ENCODE measurements at regions not wholly inside any gene's neighbourhood (a gene's known extent, or its start where the extent isn't known, plus 50 kb on each side); places are given as distances from the start of the nearest gene placed in this dataset.
"Not testable (repeated sequence)": the region's sequence is repeated elsewhere in the genome, so short reads cannot be mapped to it uniquely, and the experiment has no call there.

DNA sequence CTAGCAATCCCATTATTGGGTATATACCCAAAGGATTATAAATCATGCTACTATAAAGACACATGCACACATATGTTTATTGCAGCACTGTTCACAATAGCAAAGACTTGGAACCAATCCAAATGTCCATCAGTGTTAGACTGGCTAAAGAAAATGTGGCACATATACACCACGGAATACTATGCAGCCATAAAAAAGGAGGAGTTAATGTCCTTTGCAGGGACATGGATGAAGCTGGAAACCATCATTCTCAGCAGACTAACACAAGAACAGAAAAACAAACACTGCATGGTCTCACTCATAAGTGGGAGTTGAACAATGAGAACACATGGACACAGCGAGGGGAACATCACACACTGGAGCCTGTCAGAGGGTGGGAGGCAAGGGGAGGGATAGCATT is 113.4 kb upstream of the HEY2 start:
- H3K23me2 ChIP-seq (ENCODE audit: low read depth, low read length); H4K20me1 ChIP-seq (replicated peaks in 1 of 2; ENCODE audit: control insufficient read depth in 1 of 2, insufficient read depth in 2 of 2, low read length in 2 of 2); H3K23ac ChIP-seq (ENCODE audit: insufficient read length); H3K4me3 ChIP-seq (ENCODE audit: extremely low read depth in 1 of 4, insufficient read depth in 2 of 4, low read depth in 3 of 4, low read length in 4 of 4); H3K4me1 ChIP-seq (replicated peaks in 1 of 4; ENCODE audit: control insufficient read depth in 3 of 4, insufficient read depth in 4 of 4, low read length in 3 of 4); H3K36me3 ChIP-seq (ENCODE audit: control insufficient read depth in 2 of 4, insufficient read depth in 4 of 4, low read length in 3 of 4); FAIRE-seq; H3K18ac ChIP-seq (ENCODE audit: extremely low read depth, low read length); H2AFZ ChIP-seq (ENCODE audit: low read length); H3K9me3 ChIP-seq (ENCODE audit: insufficient read depth in 2 of 2, low read depth in 1 of 2, low read length in 1 of 2); H3K4ac ChIP-seq (replicated peaks; ENCODE audit: insufficient read length, low read depth, low read length); H4K8ac ChIP-seq (ENCODE audit: extremely low read depth, insufficient read depth, low read length); H3K14ac ChIP-seq (ENCODE audit: insufficient read length); H3K27me3 ChIP-seq (replicated peaks in 1 of 4; ENCODE audit: control insufficient read depth in 3 of 4, extremely low read depth in 1 of 4, insufficient read depth in 3 of 4, low read length in 3 of 4); POLR2A ChIA-PET (ENCODE audit: partially characterized antibody); H2BK120ac ChIP-seq (replicated peaks; ENCODE audit: low read depth, low read length); H2BK20ac ChIP-seq (ENCODE audit: low read length); H3K79me2 ChIP-seq (ENCODE audit: control insufficient read depth in 1 of 2, insufficient read depth in 2 of 2, low read length in 2 of 2); H3K27ac ChIP-seq (ENCODE audit: low read depth, low read length); H2BK5ac ChIP-seq (ENCODE audit: low read depth, low read length); CTCF ChIA-PET (ENCODE audit: partially characterized antibody); H3K4me2 ChIP-seq (ENCODE audit: insufficient read depth in 1 of 2, low read depth in 2 of 2, low read length in 2 of 2); DNase-seq (ENCODE audit: low read depth in 1 of 2, low spot score in 2 of 2); H3K56ac ChIP-seq (replicated peaks; ENCODE audit: insufficient read length, low read depth, low read length); H3K9ac ChIP-seq (replicated peaks in 1 of 4; ENCODE audit: extremely low read depth in 1 of 4, low read depth in 3 of 4, low read length in 3 of 4); H3K79me1 ChIP-seq (ENCODE audit: low read depth, low read length); H2BK12ac ChIP-seq (ENCODE audit: low read depth, low read length); H2AK5ac ChIP-seq (ENCODE audit: low read depth, low read length); H4K91ac ChIP-seq (replicated peaks; ENCODE audit: insufficient read length, low read length); H2BK15ac ChIP-seq (ENCODE audit: low read length); H4K5ac ChIP-seq (ENCODE audit: insufficient read length, low read depth, low read length): not testable (repeated sequence)
- 87% methylated on average over 2 of the region's 2 CpGs; no CpG with 5 or more reads in 1 of the 2 experiments for WGBS, 2 experiments (ENCODE audit: extremely low coverage in 1 of 2, insufficient coverage in 1 of 2, insufficient read length in 1 of 2, insufficient replicate concordance in 2 of 2, low coverage in 1 of 2, low lambda C conversion rate in 2 of 2, missing lambda C conversion rate in 1 of 2)

Measured in H1 (cell line).